HG03460 (cell line): ENCODE measurements at regions not wholly inside any gene's neighbourhood (a gene's known extent, or its start where the extent isn't known, plus 50 kb on each side); places are given as distances from the start of the nearest gene placed in this dataset.

ENCODE experiments used
- ATAC-seq: cut with Tn5 transposase; IDR thresholded peaks from one replicate; pipeline ENCODE4 v1.9.1; 2021; ENCODE audit not compliant: unreplicated experiment

- ATAC-seq: no peak
These were observed 161.9 kb downstream of the HGF start for GRCh38 chr7:81607987-81608386.

DNA sequence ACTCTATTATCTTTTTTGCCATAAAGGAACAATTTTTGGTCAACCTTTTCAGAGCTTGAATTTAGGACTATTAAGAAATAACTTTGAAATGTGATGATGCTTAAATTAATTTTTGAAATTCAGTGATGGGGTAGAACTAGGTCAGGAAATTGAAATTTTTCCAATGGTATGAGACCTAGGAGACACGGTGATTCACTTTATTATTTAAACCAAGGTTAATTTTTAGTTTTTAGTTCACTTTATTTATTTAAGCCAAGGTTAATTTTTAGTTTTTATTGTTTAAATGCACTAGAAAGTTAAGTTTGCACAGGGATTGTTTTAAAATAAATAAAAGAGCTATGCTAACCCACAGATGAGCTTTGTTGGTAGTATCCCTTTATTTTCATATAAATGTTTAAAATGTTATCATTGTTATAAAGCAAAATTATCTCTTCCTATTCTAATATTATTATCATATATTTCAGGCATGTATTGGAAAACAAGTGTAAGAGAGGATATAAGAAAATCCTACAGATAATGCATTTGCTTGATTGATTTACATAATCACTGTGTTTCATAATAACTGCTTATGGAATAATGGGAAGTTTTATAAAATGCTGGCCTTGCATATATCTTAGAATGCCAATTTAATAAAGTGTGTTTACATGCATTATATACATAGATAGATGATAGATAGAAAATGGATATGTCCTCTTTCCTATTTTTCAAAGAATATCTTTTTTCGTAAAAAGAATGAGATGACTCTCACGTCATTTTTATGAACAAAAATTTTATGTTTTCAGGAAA lies 163.6 kb downstream of the HGF start:
- ATAC-seq: no peak

- no peak for ATAC-seq
These were observed 164.4 kb downstream of the HGF start for GRCh38 chr7:81605493-81605892.

DNA sequence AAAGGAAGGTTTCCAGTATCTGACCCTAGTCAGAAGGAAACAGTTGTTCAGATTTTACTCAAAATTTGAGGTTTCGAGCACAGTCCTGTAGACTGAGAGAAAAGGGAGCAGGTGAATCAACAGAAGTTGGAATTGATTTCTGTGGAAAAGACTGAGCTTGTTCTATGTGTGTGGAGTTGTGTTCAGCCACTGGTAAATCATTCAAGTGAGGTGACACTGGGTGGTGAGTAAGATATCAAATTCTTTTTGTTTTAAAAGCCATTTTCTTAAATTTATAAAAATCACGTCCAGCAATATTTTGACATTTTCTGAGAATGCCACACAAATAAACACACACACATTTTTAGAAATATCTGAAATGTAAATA lies 165.1 kb downstream of the HGF start:
- no peak for ATAC-seq

DNA sequence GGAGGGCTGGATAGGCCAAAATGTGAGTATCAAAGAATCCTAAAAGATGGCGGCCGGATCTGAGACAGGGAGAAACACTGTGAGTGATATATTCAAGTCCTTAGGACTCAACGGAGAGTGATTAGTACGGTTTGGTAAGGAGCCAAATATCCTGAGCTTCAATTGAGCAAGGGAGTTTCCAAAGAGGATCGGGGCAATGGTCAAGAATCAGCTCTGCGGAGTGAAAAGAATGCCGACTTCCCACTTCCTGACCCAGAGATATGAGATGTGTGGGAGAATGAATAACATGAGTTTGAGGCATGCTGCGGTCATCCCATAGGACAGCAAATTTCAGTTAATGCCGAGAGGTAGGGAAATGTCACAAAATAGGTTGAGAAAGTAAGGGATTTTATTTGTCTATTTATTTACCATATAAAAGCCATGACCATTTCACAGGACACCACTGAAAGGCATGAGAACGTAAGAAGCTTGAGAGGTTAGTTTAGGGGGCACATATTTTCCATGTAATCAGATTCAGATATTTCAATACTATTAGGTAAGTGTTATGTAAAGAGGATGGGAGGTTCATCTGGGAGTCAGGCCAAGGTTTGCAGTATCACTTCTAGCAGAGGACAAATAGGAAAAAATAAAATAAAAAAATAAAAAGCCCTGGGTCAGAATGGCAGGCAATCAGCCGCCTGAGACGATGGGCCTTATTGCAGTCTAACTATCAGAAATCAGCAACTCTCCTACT lies 165.6 kb downstream of the HGF start:
- no peak for ATAC-seq

DNA sequence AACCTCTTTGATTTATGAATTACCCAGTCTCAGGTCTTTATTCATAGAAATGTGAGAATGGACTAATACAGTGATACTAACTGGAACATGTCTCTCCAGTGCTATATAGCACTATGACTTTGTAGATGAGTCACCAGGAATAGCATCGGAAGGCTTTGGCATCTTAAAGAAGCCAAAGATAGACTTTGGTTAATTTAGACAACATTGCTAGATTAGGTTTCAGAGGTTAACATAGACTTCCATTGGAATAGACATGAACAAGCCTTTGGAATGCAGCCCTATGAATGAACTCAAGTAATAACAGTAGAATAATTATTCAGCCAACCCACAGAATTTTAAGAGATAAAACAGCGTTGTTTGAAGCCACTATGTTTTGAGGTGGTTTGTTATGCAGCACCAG lies 169.2 kb downstream of the HGF start:
- ATAC-seq: no peak

GRCh38 chr7:81598951-81599350 lies 170.9 kb downstream of the HGF start:
- ATAC-seq: no peak

DNA sequence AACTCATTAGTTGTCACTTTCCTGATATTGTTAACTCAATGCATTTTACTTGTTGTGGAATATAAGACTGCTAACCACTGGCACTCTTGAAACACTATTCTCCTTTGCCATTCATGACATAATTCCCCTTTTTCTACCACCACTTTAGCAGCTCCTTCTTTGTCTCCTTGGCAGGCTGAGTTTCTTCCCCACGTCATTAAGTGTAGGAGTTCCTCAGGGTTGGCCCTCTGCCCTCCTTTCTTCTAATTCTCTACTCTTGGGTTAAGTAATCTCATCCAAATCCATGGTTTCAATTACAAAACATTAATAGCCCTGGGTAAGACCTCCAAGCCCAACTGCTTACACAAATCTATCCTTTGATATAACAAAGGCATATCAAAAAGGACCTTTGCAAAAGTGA lies 175.1 kb downstream of the HGF start:
- no peak for ATAC-seq

DNA sequence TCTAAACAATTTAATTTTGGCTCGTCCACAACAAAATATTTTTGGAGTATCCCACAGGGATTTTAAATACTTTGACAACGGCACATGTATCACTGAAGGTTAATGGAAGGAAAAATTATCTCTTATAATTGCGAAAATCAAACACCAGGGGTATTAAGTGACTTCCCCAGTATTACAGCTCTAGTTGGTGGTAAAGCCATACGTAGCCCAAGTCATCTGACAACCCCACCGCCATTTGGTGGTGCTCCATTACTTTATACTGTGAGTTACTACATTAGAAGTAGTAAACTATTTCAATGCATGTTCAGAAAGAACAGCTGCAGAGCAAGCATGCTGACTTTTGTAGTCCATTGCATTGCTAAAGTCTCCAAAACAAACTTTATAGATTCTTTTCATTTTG lies 179.7 kb downstream of the HGF start:
- ATAC-seq: no peak

GRCh38 chr7:81584667-81585066 lies 185.2 kb downstream of the HGF start:
- ATAC-seq: no peak

DNA sequence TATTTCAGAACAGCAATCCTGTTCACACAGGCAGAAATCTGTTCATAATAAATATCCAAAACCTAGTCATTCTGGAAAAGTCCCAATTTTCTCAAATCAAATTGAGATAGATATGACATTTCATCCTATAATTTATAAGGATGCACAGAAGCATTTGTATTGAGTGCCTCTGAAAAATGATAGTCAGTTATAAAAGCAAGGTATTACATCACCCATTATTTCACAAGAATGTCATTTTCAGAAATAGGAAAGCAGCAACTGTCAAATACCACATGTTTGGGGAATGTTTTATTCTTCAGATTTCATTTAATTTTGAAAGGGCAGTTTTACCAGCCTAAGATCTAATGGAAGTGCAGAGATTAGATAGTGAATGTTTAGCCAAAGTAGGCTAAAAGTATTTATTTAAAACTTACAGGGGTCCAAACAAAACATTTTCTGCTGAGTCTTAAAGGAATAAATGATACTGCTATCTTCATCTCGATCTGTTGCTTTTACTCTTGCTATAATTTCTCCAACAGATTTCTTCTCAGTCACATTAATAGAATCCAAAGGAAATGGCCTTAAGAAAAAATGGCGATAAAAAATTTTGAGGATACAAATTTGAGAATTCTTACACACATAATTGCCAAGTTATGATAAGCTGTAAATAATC lies 185.8 kb downstream of the HGF start:
- no peak for ATAC-seq

- no peak for ATAC-seq
These were observed 186.8 kb downstream of the HGF start for GRCh38 chr7:81583090-81583489.

DNA sequence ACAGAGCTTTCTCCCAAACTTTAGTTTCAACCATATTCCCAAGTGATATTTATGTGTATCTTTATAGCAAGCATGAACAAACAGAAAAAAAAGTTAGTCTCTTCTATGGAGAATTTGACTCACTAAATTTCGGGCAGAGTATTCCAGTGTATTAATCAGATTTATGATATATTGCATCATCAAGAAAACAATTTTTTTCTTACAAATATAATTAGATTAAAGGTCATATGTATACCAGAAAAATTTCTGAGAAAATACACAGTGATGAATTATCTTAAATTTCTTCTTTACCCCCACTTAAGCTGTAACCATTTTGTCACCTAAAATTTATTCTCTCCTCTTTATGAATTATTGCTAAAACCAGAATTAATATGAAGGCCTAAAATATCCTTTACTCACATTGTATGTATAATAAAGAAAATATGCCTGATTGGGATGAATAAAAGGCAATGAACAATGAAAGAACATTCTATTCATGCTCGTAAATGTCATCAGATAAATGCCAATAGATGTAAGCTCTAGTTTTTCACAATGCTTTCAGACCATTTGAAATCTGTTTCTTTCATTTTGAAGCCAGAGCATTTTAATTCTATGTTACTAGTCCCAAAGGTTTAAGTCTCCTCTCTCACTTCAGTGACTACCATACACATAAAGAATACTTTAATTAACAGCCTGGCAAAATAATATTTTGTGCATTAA lies 192.1 kb downstream of the HGF start:
- no peak for ATAC-seq

DNA sequence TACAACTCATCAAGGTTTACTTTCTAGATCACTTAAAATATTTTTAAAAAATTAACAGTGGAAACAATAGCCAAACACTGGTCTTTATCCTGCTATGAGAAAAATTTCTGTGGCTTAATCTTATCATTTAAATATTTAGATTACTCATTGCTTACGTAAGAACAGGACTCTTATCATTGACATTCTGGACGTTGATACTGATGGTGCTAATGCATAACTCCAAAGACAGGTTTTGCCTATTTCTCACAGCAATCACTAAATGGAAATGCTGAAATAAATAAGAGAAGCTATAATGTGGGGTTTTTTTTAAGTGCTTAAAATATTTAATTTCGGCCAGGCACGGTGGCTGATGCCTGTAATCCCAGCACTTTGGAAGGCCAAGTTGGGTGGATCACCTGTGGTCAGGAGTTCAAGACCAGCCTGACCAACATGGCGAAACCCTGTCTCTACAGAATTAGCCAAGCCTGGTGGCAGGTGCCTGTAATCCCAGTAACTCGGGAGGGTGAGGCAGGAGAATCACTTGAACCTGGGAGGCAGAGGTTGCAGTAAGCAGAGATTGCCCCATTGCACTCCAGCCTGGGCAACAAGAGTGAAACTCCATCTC lies 195.0 kb downstream of the HGF start:
- ATAC-seq: no peak

GRCh38 chr7:81573932-81574331 lies 195.9 kb downstream of the HGF start:
- ATAC-seq: no peak

- no peak for ATAC-seq
These were observed 196.7 kb downstream of the HGF start for GRCh38 chr7:81573128-81573527.

GRCh38 chr7:81562581-81562980 lies 207.3 kb downstream of the HGF start:
- no peak for ATAC-seq

DNA sequence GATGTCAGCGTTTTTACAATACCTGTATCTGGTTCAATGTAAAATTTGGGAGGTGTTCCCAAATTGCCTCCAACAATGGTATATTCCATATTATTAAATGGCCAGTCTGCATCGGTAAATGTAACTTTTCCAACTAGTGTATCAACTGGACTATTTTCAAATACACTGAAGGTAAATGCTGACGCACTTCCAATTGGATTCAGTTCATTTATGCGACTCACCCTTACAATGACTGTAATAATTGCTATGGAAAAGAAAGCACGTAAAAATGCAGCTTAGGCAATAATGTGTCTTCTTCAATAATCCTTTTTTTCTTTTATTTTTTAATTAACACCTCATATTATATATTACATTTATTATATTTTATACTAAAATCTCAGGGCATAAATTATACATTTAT lies 209.1 kb downstream of the HGF start:
- ATAC-seq: no peak

- no peak for ATAC-seq
These were observed 220.3 kb downstream of the HGF start for GRCh38 chr7:81549484-81550016.

DNA sequence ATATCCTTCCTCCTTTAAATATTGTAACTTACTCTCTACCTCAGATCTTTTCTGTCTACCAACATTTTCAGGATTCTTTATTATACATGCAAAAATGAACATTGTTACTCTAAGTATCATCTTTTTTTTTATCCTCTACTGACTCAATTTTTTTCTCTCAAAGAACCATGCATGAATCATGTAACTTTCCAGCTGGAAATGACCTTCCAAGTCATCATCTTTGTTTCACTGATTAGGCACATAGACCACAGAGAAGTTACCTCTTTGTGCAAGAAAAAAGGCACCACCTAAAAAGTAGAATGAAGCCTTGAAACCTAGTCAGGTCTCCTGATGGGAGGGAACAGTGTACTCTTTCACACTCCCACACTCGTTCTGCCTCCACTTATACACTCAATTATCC lies 234.9 kb downstream of the HGF start:
- no peak for ATAC-seq

DNA sequence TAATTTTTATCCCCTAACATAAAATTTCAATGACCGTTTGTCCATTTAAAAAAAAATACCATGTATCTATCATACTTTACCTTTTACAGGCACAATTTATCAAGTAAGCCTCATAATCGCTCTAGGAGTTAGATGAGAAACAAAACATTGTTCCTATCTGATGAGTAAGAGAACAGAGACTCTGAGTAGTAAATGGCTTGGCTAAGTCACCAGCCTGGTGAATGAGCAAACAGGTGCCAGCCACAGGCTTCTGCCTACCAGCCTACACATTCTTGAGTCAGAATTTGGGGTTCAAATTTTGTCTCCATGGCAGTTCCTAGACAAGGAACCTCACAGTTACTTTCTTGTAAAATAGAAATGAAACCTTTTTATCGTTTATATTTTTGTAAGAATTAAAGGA lies 235.4 kb downstream of the HGF start:
- no peak for ATAC-seq
